GM12892 (cell line): ENCODE measurements at regions not wholly inside any gene's neighbourhood (a gene's known extent, or its start where the extent isn't known, plus 50 kb on each side); places are given as distances from the start of the nearest gene placed in this dataset.

Experiments used
- DNase-seq: peaks from one replicate; pipeline ENCODE4 v3.0.0; 2011; ENCODE audit not compliant: insufficient read length
- FAIRE-seq: peaks from 2 replicates; lab custom pipeline; 2011; peaks lifted over from hg19 to GRCh38; lab: Jason Lieb, UNC
- POLR2A ChIP-seq: IDR thresholded peaks from 2 replicates; pipeline ENCODE4 v1.6.1; 2011; ENCODE audit warnings: low read depth, low read length, control low read depth
- POLR2AphosphoS5 ChIP-seq: IDR thresholded peaks from 2 replicates; pipeline ENCODE4 v1.6.1; 2011; ENCODE audit warnings: low read depth, low read length, control low read depth
- TAF1 ChIP-seq: IDR thresholded peaks from 2 replicates; pipeline ENCODE4 v1.6.1; 2011; ENCODE audit warnings: low read depth, mild to moderate bottlenecking, control low read depth, low read length, borderline replicate concordance

GRCh38 chr13:109684824-109685202, 101.6 kb downstream of the IRS2 start:
- FAIRE-seq: no peak
- TF ChIP-seq POLR2A (no peak), TAF1 (no peak), POLR2AphosphoS5 (no peak)
- DNase-seq: no peak

DNA sequence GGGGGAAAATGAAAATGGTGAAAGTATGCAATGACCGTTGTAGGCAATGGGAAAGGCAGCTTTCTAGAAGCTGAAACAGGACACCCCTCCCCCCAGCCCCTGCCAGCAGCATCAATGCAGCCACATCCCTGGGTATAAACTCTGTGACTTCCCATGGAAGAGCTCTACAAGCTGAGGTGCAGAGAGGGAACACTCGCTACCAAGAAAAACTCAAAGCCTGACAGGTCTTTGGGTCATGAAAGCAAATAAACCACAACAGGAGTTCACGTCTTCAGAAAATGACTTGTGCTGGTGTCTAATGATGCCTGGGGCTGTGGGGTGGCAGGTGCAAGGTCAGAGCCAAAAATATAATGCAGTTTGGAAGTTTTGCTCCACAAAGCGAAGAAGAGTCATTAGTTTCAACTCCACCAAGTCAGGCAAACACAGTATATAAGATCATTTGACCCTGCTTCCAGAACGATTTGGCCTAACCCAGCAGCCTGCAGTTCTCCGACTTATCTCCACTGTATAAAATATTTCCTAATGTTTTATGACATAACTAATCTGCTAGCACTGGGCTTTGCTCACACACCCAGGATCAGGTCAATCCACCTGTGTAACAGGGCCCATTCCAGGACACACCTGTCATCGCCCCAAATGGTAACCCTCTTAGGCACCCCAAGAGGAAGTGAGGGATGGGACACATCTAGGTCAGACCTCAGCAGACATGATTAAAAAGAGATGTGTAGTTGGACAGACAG, 102.1 kb downstream of the IRS2 start:
- FAIRE-seq (no peak), DNase-seq (no peak)
- TF ChIP-seq POLR2AphosphoS5: no peak
- no peak for TF ChIP-seq POLR2A
- no peak for TF ChIP-seq TAF1

GRCh38 chr13:109682534-109683244, 103.7 kb downstream of the IRS2 start:
- FAIRE-seq: no peak
- no peak for TF ChIP-seq POLR2AphosphoS5
- no peak for TF ChIP-seq POLR2A
- no peak for TF ChIP-seq TAF1
- no peak for DNase-seq

DNA sequence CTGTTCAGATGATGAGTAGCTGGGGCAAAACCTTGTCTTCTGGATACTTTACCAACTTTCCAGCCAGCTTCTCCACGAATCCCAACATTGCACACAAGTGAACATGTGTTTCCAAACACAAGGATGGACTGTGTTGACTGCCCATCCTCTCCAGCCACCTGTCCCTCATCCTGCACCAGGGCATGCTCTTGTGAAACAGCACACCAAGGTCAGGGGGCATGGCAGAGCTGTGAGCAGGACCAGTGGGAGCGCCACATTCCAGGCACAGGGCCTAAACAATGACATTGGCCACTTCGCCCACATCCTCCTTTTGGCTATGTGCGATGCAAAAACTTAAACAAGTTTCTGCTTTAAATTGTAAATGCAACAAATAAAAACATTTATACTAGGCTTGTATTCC, 105.5 kb downstream of the IRS2 start:
- DNase-seq: no peak
- no peak for FAIRE-seq
- TF ChIP-seq POLR2AphosphoS5 (no peak), TAF1 (no peak), POLR2A (no peak)

DNA sequence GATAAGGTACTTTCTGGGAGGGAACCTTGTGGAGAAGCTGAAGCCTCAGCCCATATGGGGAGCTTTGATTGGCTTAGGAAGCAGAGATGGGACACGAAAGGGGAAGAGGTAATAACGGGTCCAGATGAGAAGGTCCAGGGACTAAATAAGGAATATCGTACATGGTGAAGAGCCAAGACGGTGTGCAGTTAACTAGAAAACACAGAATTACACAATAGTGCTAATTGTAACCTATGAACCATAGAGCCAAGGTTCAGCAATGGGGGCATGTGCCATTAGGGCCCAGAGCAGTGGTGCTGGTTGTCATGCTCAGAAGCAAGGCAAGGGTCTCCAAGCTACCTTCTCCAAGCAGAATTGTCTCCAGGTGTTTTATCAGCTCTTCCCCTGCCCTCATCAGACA, 106.1 kb downstream of the IRS2 start:
- no peak for DNase-seq
- no peak for FAIRE-seq
- TF ChIP-seq TAF1 (no peak), POLR2A (no peak), POLR2AphosphoS5 (no peak)

- FAIRE-seq (no peak), DNase-seq (no peak)
- TF ChIP-seq POLR2A: no peak
- no peak for TF ChIP-seq TAF1
These were observed 107.9 kb downstream of the IRS2 start for GRCh38 chr13:109678459-109678858.

DNA sequence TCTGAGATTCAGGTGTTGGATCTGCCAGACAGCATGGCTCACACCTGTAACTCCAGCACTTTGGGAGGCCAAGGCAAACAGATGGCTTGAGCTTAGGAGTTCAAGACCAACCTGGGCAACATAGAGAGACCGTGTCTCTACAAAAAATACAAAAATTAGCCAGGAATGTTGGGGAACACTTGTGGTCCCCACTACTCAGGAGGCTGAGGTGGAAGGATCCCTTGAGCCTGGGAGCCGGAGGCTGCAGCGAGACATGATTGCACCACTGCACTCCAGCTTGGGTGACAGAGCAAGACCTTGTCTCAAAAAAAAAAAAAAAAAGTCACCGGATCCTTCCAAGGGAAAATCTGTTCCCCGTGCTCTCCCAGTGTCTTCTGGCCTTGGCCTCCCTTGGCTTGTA, 109.2 kb downstream of the IRS2 start:
- FAIRE-seq: no peak
- DNase-seq: no peak
- no peak for TF ChIP-seq POLR2A
- no peak for TF ChIP-seq TAF1
- TF ChIP-seq POLR2AphosphoS5: no peak

DNA sequence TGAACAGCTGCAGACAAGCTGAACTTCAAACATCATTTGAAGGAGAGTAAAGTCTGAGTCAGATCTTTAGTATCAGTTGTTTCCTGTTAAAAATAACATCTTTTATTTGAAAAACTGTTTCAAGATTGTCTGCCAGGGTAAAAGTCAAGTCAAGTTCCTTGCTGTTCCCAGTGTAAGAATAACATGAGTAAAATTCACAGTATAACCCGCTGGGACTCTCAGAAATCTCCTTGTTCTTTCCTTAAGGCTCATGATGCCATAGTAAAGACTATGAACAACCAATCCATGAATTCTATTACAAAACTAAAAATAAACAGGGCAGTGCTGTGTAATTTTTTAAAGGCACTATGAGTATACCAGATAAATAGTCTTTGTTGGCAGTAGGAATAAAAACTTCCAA, 112.9 kb downstream of the IRS2 start:
- no peak for FAIRE-seq
- DNase-seq: no peak
- TF ChIP-seq POLR2AphosphoS5: no peak
- TF ChIP-seq POLR2A: no peak

- FAIRE-seq (no peak), DNase-seq (no peak)
- TF ChIP-seq TAF1: no peak
- no peak for TF ChIP-seq POLR2A
- no peak for TF ChIP-seq POLR2AphosphoS5
These were observed 113.8 kb downstream of the IRS2 start for GRCh38 chr13:109672545-109672944.

- TF ChIP-seq POLR2A (no peak), TAF1 (no peak), POLR2AphosphoS5 (no peak)
- FAIRE-seq (no peak), DNase-seq (no peak)
These were observed 114.5 kb downstream of the IRS2 start for GRCh38 chr13:109671919-109672318.

DNA sequence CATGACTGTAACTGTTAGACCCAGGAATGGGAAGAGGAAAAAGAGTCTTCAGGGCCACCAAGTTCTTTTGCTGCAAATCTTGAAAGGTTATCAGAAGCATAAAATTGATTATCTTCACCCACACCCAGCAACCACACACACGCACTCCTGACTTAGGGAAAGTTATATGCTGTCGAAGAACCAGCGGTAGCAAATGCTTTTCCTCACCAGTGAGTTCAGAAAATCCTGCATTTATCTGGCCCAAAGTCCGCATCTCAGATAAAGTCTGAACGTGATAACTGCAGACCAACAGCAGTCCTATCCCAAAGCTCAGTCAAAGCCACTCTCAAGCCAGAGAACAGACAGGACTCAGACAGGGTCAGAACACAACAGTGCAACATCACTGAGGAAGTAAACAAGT, 115.6 kb downstream of the IRS2 start:
- DNase-seq: no peak
- no peak for FAIRE-seq
- TF ChIP-seq POLR2A: no peak

- FAIRE-seq (no peak), DNase-seq (no peak)
- TF ChIP-seq POLR2A (no peak), TAF1 (no peak), POLR2AphosphoS5 (no peak)
These were observed 116.4 kb downstream of the IRS2 start for GRCh38 chr13:109669956-109670355.
